ENCODE measurements at regions not wholly inside any gene's neighbourhood (a gene's known extent, or its start where the extent isn't known, plus 50 kb on each side); places are given as distances from the start of the nearest gene placed in this dataset.

DNA sequence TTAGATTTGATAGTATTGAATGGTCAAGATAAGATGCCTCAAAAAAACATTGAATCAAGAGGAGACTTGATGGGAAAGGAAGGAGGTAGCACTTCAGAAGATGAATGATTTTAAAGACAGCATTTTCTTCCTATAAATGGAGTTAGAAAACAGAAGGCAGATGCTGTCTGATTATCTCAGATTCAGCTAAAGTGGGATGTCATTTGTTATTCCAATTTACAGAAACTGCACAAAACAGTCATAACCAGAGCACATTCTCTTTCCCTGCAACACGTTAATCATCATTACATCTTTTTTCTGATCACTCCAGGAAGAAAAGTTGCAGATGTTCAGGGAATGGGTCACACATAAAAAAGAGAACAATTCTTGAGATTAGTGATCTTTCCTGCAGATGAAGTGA is 1141.8 kb downstream of the SI start (continued):
- TF ChIP-seq PBX3 (IDR thresholded peaks at IDR 0.05) (no peak), NPAS2 (CRISPR knock-in tag; IDR thresholded peaks at IDR 0.05; ENCODE audit: borderline replicate concordance) (no peak), ATOH8 (CRISPR knock-in tag; IDR thresholded peaks at IDR 0.05; ENCODE audit: low read depth) (no peak), EHMT2 (IDR thresholded peaks at IDR 0.05; ENCODE audit: low read depth) (no peak), GATA3 (IDR thresholded peaks at IDR 0.05; ENCODE audit: borderline replicate concordance) (no peak), HOXB13 (CRISPR knock-in tag; IDR thresholded peaks at IDR 0.05; ENCODE audit: low read depth) (no peak), MAX (IDR thresholded peaks at IDR 0.05) (no peak), POLR2A (IDR thresholded peaks at IDR 0.05; ENCODE audit: low read length) (no peak), BCL3 (IDR thresholded peaks at IDR 0.05) (no peak), CBX2 (IDR thresholded peaks at IDR 0.05; ENCODE audit: borderline replicate concordance, low read depth) (no peak)
- TF ChIP-seq, protein P1, sequence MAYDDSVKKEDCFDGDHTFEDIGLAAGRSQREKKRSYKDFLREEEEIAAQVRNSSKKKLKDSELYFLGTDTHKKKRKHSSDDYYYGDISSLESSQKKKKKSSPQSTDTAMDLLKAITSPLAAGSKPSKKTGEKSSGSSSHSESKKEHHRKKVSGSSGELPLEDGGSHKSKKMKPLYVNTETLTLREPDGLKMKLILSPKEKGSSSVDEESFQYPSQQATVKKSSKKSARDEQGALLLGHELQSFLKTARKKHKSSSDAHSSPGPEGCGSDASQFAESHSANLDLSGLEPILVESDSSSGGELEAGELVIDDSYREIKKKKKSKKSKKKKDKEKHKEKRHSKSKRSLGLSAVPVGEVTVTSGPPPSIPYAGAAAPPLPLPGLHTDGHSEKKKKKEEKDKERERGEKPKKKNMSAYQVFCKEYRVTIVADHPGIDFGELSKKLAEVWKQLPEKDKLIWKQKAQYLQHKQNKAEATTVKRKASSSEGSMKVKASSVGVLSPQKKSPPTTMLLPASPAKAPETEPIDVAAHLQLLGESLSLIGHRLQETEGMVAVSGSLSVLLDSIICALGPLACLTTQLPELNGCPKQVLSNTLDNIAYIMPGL (CRISPR knock-in tag; IDR thresholded peaks at IDR 0.05; ENCODE audit: borderline replicate concordance): no peak

DNA sequence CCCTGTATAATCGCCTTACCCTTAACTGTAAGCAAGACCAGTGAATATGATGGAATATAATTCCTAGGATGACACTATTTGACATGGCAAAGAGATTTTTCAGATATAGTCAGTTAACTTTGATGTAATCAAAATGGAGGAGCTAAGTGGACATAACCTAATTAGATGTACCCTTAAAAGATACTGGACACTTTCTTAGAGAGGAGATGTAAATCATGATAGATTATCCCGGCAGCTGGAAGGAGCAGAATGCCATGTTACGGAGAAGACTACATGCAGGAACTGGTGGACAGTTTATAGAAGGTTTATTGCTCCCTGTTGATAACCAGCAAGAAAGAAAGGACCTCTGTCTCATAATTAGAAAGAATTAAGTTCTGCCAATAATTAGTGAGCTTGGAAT is 1142.9 kb downstream of the SI start:
- H3K4me3 ChIP-seq: no peak overlapping the region
- DNase-seq (ENCODE audit: low read depth in 1 of 2, low spot score in 1 of 2) (no peak), ATAC-seq (no peak), FAIRE-seq (no peak)
- WGBS (ENCODE audit: missing lambda C conversion rate): 52% methylated on average over 3 of the region's 3 CpGs
- no peaks in the 10 kb centered on the region; the same call in 2 of the 3 replicates for H3K9me3 ChIP-seq
- ChIA-PET POLR2A (no interaction called here), CTCF (no interaction called here)
- no peaks in the 10 kb centered on the region for H3K4me1 ChIP-seq
- TF ChIP-seq ATOH8 (CRISPR knock-in tag; IDR thresholded peaks at IDR 0.05; ENCODE audit: low read depth) (no peak), HEYL (CRISPR knock-in tag; IDR thresholded peaks at IDR 0.05) (no peak), POLR2AphosphoS2 (conservative IDR thresholded peaks at IDR 0.05; ENCODE audit: low read length) (no peak), MYC (IDR thresholded peaks at IDR 0.05; ENCODE audit: borderline replicate concordance, low read length) (no peak), CTCF (IDR thresholded peaks at IDR 0.05) (no peak), RNF2 (IDR thresholded peaks at IDR 0.05; ENCODE audit: borderline replicate concordance, low read depth) (no peak), NFE2L2 (conservative IDR thresholded peaks at IDR 0.05; ENCODE audit: low read length) (no peak), TP53 (CRISPR knock-in tag; IDR thresholded peaks at IDR 0.05) (no peak)
- TF ChIP-seq, protein P2, sequence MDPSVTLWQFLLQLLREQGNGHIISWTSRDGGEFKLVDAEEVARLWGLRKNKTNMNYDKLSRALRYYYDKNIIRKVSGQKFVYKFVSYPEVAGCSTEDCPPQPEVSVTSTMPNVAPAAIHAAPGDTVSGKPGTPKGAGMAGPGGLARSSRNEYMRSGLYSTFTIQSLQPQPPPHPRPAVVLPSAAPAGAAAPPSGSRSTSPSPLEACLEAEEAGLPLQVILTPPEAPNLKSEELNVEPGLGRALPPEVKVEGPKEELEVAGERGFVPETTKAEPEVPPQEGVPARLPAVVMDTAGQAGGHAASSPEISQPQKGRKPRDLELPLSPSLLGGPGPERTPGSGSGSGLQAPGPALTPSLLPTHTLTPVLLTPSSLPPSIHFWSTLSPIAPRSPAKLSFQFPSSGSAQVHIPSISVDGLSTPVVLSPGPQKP (IDR thresholded peaks at IDR 0.05; ENCODE audit: low read depth, low read length): no peak
- no peak overlapping the region for H3K27ac ChIP-seq
- H3K4me2 ChIP-seq: no peak overlapping the region

All from A549 (cell line).